Adrenal gland (tissue), 5 donors: ENCODE measurements at regions not wholly inside any gene's neighbourhood (a gene's known extent, or its start where the extent isn't known, plus 50 kb on each side); places are given as distances from the start of the nearest gene placed in this dataset.

Experiments
- CTCF ChIP-seq, 6 experiments: fragments of 450-650 bp in 4 of 6; fragments of 200-600 bp in 2 of 6; sonication (generic) in 1 of 6; IDR thresholded peaks; 1 replicate in 5 of 6; 2 replicates in 1 of 6; pipeline versions ENCODE4 v1.5.1 to v1.8.0; 2016 to 2021; ENCODE audit warnings: antibody characterized with exemption in 6 of 6, mild to moderate bottlenecking in 2 of 6, moderate library complexity in 1 of 6
- POLR2A ChIP-seq, 2 donors: fragments of 450-650 bp; IDR thresholded peaks; one replicate each; pipeline ENCODE4 v1.6.1; 2017; ENCODE audit warnings: antibody characterized with exemption in 2 of 2, mild to moderate bottlenecking in 2 of 2, moderate library complexity in 1 of 2
- donor health status: DM: no; HTN: no; CAD: no.

GRCh38 chr6:105511639-105512038 lies 108.8 kb upstream of the PREP start:
- no peak for TF ChIP-seq CTCF (IDR thresholded peaks at IDR 0.05)
- TF ChIP-seq POLR2A (IDR thresholded peaks at IDR 0.05) = no peak
